HG03280 (cell line): ENCODE measurements at regions not wholly inside any gene's neighbourhood (a gene's known extent, or its start where the extent isn't known, plus 50 kb on each side); places are given as distances from the start of the nearest gene placed in this dataset.

Source experiments
- ATAC-seq: cut with Tn5 transposase; IDR thresholded peaks from one replicate; pipeline ENCODE4 v1.9.1; 2021; ENCODE audit warnings: mild to moderate bottlenecking, moderate library complexity; ENCODE audit not compliant: unreplicated experiment

DNA sequence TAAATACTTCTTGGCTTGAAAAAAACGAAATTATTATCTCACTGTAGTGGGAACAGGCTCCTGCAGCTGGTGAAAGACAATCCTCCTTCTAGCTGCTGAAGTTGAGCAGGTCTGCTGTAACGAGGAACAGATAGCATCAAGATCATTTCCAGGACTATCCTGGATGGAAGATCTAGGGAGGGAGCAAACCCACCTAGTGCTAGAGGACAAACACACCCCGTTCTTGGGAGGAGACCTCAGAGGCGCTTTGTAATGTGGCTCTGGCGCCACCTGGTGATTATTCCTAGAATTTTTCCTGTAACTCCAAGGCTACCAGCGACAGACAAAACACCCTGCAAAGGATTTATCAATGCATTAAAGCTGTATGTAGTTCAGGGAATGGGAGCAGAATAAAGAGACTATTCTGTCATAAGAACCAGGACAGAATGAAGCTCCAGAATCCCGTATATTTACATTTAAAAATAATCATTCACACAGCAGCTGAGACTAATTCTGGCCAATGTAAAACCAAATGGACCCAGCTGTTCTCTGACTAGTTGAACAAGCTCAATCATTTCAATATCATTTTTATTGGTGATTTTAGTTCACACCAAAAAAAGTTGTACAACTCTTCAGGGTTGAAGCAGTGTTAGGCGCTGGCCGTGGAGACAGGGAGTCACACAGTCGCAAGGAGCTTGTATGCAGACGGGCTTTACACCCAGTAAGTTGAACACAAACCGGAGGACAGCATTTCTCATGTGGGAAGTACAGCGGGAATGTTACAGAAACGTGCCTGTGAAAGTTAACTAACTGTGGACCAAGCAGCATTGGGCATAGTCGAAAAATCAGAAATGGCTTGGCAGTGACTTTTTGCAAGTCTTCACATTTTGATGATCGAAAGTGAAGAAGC, 290.3 kb downstream of the TRIB2 start:
- peak; percentile 77 for ATAC-seq

DNA sequence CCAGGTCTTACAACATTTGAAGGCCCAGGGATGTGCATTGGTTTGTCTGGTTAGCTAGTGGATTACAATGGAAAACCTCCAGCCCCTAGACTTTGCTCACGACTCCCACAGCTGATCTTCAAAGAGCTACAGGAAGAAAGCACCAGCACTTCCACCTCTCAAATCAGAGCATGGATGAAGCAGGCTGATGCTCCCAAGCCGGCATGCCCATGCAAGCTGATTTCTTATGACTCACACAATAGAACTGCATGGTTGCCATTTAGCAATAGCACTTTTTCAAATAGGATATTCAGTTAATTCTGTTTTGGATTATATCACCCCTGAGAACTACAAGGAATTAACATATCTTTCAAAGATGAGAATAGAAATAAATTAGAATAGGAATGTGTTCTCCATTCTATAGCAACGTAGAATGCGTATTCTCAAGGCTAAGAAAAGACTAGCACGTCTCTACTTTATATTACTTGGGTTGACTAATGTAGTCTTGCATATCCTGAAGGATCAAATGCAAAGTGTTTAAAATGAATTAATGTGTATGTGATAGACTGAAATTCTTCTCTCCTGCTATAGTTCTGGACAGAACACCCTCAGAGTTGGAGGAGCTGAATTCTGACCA, 292.4 kb downstream of the TRIB2 start:
- ATAC-seq, result no peak

DNA sequence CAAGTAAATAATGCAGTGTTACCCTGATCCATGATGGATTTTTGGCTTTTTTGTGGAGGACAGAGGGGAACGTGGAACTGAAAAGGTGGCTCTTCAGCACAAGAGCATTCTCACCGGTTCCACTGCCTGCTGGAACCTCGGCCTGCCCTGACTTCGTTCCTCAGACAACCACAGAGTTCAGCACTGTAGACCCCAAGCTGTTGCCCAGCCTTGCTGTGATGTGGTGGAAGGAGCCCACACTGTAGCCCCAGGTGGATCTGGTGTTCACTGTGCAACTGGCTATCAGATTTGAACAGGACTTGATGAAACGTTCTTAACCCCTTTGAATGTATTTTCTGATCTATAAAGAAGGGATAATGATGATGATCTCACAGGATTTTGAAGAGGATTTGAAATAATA, 293.5 kb downstream of the TRIB2 start:
- ATAC-seq, result no peak

DNA sequence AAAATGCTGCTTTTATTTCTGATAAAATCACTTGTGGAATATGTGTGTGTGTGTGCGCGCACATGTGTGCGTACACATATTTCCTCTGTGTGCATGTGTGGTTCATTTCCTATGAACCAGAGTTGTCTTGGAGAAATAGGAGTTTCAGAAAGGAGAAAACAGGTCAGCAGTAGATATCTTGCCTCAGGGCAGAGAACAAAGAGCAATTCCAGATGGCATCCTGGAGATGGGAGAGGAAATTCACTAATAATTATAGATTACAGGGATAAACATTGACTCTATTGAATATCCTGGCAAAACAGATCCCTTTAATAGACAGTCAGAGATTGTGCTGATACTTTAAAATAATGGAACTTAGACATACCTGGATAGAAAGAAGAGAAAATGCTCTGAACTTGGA, 298.0 kb downstream of the TRIB2 start:
- ATAC-seq, result no peak

DNA sequence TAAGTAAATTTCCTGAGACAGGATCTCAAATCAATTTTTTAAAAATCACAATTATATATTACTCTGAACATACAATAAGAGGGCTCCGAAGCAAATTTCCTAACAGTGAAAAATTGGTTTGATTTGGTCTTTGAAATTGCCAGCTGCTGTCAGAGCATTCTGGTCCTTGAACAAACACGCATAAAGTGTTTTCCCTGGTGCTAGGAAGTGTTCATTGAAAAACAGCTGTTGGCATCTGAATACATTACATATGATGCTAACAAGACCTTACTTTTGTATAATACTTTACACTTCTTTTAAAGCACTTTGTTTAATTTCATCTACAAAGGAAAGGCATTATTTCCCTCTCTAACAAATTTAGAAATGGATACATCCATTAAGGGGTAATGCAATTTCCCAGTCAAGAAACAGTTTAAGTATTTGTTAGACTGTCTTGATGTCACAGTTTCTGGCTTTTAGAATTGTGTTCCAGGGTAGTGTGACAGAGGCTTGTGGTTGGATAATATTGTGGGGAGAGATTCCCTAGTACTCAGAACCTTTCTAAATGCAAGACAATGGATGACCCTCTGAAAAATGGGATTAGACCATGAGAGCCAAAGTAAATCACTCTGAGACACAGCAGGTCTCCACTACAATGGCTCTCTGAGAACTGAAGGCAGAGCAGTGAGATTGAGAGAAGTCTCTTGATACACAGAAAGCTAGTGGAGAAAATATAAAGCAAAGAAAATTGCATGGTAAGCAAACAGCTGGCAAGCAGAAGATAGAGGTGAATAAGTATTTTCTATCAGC, 299.0 kb downstream of the TRIB2 start:
- no peak for ATAC-seq

DNA sequence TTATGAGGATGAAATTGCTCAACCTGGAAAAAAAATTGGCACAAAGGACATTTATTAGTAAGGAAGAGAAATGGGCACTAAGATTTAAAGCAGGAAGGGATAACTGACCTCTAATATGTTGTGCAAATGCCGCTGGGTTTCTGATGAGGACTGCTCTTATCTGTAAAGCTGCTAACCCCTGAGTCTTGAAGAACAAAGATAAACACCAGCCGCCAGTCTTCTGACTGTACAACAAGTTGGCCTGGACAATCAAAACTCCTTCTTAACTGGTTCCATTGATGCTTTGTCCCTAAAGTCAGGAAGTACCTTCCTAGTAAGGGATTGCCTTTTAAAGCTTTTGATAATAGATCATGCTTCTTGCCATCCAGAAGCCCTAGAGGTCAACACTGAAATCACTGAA, 301.8 kb downstream of the TRIB2 start:
- ATAC-seq, result no peak

DNA sequence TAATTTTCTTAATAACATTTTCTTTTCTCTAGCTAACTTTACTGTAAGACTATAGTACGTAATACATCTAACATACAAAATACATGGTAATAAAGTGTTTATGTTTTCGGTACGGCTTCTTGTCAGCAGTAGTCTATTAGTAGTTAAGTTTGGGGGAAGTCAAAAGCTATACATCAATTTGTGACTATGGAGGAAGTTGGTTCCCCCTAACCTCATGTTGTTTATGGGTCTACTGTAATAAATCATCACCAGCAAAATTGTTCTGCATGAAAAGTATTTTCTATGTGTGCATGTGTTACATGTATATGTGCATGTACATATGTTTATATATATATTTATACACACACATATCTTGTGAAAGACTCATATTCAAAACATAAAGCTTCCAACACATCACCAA, 303.0 kb downstream of the TRIB2 start:
- no peak for ATAC-seq

DNA sequence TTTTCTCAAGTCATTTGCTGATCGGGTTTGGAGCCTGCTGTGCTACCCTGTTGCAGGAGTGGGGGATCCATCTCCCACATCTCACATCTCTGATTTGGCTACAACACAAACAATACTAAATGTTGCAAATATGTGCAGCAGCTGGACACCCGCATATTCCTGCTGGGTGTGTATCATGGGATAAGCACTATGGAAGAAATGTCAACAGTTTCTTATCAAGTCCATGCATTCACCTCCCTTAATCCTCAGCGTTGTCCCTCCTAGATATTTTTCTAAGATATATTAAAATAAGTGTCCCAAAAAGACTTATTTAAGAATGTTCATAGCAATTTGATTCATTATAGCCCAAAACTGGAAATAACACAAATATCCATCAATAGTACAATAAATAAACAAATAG, 303.7 kb downstream of the TRIB2 start:
- no peak for ATAC-seq

DNA sequence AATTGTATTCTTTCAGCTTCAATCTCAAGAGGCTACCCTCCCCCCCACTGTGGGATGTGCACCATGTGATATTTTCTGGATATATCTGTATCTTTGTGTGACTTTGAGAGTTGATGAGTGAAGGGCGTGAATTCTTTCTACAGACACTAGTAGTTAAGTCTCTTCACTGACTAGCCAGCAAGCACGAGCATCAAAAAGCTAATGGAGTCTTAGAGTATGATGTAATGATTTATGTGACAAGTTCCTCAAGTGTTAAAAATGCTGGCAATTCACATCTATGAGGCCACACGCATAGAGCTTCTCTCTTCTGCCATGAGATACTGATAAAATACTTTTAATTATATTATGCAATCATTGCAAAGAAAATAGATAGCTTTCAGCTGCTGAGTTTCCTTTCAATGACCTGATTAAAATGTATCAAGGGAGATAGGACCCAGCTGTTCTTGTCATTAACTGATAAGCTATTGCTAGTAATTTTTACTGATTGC, 304.8 kb downstream of the TRIB2 start:
- ATAC-seq, result no peak

DNA sequence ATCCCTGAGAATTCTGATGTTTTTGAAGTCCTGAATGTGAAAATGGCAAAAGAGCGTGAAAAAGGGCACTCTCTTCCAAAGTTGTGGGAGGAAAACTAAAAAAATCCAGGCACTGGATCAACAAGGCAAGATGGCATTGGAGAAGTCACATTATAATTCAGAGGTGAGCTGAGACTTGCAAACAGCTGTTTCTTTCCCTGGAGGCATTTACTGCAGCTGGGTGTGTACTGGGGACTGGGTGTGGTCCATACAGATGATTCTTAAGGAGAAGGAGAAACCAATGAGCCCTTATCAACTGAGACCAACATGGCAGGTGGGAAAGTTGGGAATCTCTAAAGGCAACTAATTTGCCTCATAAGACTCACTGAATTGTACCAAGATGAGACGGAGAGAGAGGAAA, 313.9 kb downstream of the TRIB2 start:
- no peak for ATAC-seq

DNA sequence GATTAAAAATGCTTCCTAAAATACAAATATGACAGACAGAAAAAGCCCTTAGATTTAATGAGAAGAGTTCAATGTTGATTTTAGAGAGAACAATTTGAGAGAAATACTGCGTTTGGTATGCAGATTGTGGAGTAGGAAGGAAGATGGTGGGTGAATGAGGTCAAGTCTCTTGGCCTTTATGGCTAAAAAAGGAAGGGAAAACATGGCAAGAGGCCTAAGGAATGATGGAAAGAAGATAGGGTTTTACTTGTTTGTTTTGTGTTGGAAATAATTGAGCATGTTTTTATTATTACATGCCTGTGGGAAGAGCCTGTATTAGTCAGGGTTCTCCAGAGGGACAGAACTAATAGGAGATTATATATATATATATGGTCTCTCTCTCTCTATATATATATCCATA, 318.1 kb downstream of the TRIB2 start:
- no peak for ATAC-seq

DNA sequence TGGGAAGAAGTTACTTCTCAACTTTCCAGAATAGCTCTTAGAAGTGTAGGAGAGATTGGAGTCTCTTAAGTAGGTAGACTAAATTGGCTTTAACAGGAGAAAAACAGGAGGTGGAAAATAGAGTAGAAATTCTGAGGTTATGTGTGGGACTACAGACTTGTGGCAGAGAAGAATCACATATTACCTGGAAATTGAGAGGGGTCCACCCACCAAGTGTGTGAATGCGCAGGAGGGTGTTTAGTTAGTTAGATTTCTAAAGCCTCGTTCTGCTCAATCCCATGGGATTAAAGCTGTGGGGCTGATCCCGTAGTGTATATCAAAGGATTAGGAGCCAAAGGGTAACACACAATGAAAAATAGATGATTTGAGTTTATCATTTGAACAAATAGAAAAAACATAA, 319.1 kb downstream of the TRIB2 start:
- ATAC-seq, result no peak

DNA sequence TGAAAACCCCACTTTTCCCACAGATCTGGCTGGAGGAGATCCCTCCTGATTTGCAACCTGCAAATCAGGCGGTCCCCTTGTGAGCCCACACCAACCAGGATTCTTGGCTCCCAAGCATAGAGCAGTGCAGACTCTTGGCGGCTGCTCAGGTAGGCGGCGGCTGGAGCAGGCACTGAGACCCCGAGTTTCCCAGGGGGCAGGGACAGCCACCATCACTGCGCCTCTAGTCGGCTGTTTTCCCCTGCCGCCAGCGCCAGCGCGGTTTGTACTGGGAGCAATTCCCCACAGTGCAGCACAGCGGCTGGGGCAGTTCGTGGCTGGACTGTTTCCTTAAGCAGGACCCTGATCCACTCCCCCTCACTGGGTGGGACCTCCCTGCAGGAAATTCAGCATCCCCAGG, 323.3 kb downstream of the TRIB2 start:
- no peak for ATAC-seq

DNA sequence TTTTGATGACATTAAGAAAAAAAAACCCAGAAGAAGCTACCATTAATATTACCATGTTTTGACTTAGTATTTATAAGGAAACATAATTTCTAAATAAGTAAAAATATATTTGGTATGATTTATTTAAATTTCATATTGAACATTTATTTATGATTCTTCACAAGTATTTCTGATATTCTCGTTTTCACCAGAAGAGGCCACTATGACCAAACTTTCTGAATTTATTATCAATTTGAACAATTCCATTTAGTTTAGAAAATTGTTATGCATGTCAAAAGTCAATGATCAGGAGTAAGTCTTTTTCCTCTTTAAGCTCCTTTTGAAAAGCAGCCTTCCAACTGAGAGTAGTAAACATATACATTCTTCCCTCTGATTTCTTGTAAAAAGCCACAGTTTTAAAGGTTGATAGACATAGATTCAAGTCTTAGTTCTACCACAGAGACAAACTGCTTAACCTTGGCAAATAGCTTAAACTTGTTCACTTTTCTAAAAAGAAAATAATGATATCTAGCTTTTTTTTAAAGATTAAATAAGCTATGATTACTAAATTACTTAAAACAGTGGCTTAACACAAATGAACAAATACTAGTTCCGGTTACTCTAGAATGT, 329.9 kb downstream of the TRIB2 start:
- ATAC-seq, result no peak

DNA sequence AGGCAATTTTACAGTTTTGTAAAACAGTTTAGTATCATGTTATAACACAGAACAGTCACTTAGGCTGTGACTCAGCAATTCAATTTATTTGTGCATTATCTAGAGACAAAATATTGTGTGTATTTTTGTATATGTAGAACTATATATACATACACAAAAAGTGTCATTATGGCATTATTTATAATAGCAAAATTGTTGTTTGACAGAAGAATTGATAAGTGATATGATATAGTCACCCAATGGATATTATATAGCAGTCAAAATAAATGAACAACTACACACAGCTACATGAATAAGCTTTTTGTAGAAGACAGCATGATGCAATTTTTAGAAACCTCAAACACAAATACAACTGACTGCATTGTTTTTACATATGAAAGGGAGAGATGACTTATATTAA, 334.0 kb downstream of the TRIB2 start:
- ATAC-seq, result no peak

DNA sequence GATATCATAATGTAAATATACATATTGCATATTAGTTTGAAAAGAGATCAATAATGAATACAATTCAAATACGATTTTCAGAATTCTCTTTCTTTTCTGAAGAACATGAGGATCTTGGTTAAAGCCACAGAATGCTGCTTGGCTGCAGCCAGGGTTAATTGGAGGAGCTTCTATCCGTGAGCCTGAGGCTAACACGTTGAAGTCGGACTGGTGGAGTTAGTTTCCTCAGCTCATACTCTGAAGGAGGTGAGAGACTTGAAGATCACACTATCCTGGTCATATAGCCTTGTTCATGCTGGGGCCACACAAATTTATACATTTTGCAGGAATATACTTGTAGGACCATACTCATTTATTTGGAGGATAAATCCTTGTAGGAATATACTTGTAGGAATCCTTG, 335.8 kb downstream of the TRIB2 start:
- no peak for ATAC-seq

DNA sequence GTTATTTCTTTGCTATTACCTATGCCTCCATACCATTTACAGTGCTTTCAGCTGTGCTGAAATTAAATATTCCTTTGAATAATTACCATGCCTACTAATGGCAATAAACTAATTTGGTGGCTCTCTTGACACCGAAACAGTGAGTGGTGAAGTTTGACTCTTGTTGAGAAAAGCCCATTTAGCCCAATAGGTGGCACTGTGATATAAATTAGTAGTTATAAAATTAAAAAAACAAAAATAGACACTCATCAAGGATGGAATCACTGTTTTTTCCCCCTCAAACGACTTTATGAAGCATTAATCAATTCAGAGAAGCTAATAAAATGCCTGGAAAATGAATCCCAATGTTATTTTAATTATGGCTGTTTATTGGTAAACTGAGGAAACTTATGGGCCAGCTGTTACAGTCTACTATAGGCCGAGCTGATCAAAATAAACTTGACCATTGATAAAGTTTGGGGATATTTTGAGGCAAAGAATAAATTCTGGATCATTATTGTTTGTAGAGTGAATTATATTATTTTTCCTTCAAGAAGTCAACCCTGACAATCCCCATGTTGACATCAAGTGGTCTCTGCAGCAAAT, 339.6 kb downstream of the TRIB2 start:
- no peak for ATAC-seq

DNA sequence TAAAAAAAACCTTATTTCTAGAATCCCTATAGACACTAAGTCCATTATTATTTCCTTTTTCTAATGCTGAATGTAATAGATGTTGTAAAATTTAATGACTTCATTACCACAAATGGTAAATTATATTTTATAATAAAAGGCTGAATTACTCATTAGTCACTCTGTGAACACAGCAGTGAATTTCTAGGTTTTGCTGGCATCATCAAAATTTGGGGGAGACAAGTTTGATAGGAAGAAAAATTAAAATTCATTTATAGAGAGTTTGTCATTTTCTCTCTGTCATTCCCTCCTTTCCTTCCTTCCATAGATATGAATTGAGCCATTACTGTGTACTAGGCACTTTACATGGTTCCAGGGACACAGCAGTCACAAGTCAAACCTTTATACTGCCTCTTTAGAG, 340.9 kb downstream of the TRIB2 start:
- ATAC-seq, result no peak

DNA sequence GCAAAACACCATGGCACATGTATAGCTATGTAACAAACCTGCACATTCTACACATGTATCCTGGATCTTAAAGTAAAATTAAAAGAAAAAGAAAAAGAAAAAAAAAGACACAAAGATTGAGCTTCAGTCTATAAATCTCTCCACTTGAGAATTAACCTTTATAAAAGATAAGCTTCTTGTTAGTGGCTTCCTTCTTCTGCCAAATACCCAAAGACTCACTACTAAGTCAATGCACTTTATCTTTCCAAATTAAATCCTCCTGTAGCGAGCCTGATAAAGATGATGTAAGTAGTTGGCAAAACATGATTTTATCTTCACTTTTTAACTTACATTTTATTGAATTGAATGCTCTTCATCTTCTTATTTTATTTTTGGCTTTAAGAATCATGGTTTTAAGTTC, 349.9 kb downstream of the TRIB2 start:
- no peak for ATAC-seq

DNA sequence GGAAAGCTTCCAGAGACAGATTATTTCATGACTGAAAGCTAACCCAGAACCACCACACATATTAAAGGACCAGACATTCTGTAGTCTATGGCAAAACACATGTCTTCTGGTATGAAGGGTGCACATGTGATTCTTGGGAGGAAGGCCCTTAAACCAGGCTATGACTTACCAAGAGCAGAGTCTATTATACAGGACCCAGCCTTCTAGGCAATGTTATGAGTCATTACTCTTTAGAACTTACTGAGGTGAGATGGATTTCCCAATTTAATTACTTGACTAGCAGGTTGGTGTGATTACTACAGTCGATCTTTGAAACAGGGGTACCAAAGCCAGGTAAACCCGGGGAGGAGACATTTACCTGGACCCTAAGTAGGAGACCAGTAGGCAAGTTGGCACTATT, 350.8 kb downstream of the TRIB2 start:
- ATAC-seq, result no peak

DNA sequence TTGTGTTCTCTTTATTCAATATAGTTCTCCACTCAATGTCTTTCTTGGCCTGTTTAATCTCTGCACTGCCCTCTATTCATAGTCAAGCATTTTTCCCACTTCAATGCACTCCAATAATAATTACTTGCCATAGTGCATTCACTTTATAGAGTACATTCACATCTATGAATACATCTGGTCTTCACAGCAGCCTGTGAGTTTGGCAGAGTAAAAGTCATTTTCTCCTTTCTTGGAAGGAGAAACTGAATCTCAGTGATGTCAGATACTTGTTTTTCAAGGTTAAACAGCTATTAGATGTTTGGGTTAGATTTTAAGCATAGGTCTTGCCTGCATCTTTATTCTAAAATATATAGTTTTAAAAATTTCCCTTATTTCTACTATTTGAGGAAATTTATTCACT, 373.2 kb downstream of the TRIB2 start:
- ATAC-seq, result no peak
